ENCODE measurements at regions not wholly inside any gene's neighbourhood (a gene's known extent, or its start where the extent isn't known, plus 50 kb on each side); places are given as distances from the start of the nearest gene placed in this dataset.
"Not testable (repeated sequence)": the region's sequence is repeated elsewhere in the genome, so short reads cannot be mapped to it uniquely, and the experiment has no call there.

GRCh38 chr6:15157479-15157878 is 88.4 kb upstream of the JARID2 start:
- POLR2A ChIA-PET, result no interaction called here
- Mint-ChIP-seq H3K4me3 (no peak overlapping the region), H3K4me1 (ENCODE audit: low read depth) (no peaks in the 10 kb centered on the region)

GRCh38 chr6:15158821-15159619 is 86.8 kb upstream of the JARID2 start:
- DNase-seq, result no peak
- Mint-ChIP-seq H3K4me1 (ENCODE audit: low read depth) (no peaks in the 10 kb centered on the region), H3K27ac (no peak overlapping the region), H3K36me3 (ENCODE audit: low read depth) (no peaks in the 10 kb centered on the region), H3K27me3 (no peaks in the 10 kb centered on the region), H3K9me3 (no peaks in the 10 kb centered on the region), H3K4me3 (no peak overlapping the region)
- ChIA-PET POLR2A (interaction anchor here (0.6 kb wide), 2 partner anchors 94 to 310 kb away, joined by 4 read pairs; no protein-coding TSS in a partner anchor), CTCF (no interaction called here)
- TF ChIP-seq CTCF (IDR thresholded peaks at IDR 0.05), result no peak
- intact Hi-C loops (cut with micrococcal nuclease), result no loop called here
- no peak for ATAC-seq

More at GRCh38 chr6:15157479-15157878, 88.4 kb upstream of the JARID2 start:
- no peak for TF ChIP-seq CTCF (IDR thresholded peaks at IDR 0.05)
- CTCF ChIA-PET, result no interaction called here
- Mint-ChIP-seq H3K36me3 (ENCODE audit: low read depth) (no peaks in the 10 kb centered on the region), H3K27ac (no peak overlapping the region), H3K9me3 (no peaks in the 10 kb centered on the region), H3K27me3 (no peaks in the 10 kb centered on the region)
- DNase-seq, result no peak
- no peak for ATAC-seq
- intact Hi-C loops (cut with micrococcal nuclease), result no loop called here

GRCh38 chr6:15160812-15161211 is 85.1 kb upstream of the JARID2 start:
- no peaks in the 10 kb centered on the region for H3K36me3 Mint-ChIP-seq (ENCODE audit: low read depth)
- intact Hi-C loops (cut with micrococcal nuclease), result no loop called here
- ChIA-PET CTCF (no interaction called here), POLR2A (no interaction called here)
- DNase-seq (no peak), ATAC-seq (no peak)
- H3K9me3 Mint-ChIP-seq, result no peaks in the 10 kb centered on the region
- H3K27me3 Mint-ChIP-seq, result no peaks in the 10 kb centered on the region
- H3K4me1 Mint-ChIP-seq (ENCODE audit: low read depth), result no peaks in the 10 kb centered on the region
- no peak for TF ChIP-seq CTCF (IDR thresholded peaks at IDR 0.05)
- no peak overlapping the region for H3K4me3 Mint-ChIP-seq
- no peak overlapping the region for H3K27ac Mint-ChIP-seq

GRCh38 chr6:15164855-15165254 is 81.0 kb upstream of the JARID2 start:
- ATAC-seq; H3K4me3 Mint-ChIP-seq; H3K36me3 Mint-ChIP-seq (ENCODE audit: low read depth); DNase-seq; H3K27me3 Mint-ChIP-seq; H3K4me1 Mint-ChIP-seq (ENCODE audit: low read depth); POLR2A ChIA-PET; H3K27ac Mint-ChIP-seq; H3K9me3 Mint-ChIP-seq; intact Hi-C loops (cut with micrococcal nuclease): not testable (repeated sequence)
- CTCF ChIA-PET, result interaction anchor here (1.2 kb wide), 1 partner anchor 26 kb away, joined by 3 read pairs; no protein-coding TSS in a partner anchor

- H3K4me3 Mint-ChIP-seq, result no peak overlapping the region
- no peak for TF ChIP-seq CTCF (IDR thresholded peaks at IDR 0.05)
- DNase-seq (no peak), ATAC-seq (no peak)
- no peaks in the 10 kb centered on the region for H3K4me1 Mint-ChIP-seq (ENCODE audit: low read depth)
- intact Hi-C loops (cut with micrococcal nuclease), result no loop called here
- ChIA-PET POLR2A (no interaction called here), CTCF (no interaction called here)
- H3K27me3 Mint-ChIP-seq, result no peaks in the 10 kb centered on the region
- no peak overlapping the region for H3K27ac Mint-ChIP-seq
- no peaks in the 10 kb centered on the region for H3K9me3 Mint-ChIP-seq
- no peaks in the 10 kb centered on the region for H3K36me3 Mint-ChIP-seq (ENCODE audit: low read depth)
These were observed 79.7 kb upstream of the JARID2 start for GRCh38 chr6:15166121-15166520.
